Upper lobe of left lung (tissue), 4 donors: ENCODE measurements at regions not wholly inside any gene's neighbourhood (a gene's known extent, or its start where the extent isn't known, plus 50 kb on each side); places are given as distances from the start of the nearest gene placed in this dataset.

Experiments used
- CTCF ChIP-seq, 6 experiments: fragments of 450-650 bp in 4 of 6; fragments of 200-600 bp in 2 of 6; sonication (generic) in 2 of 6; IDR thresholded peaks; one replicate each; pipeline ENCODE4 v1.5.1; 2016 to 2019; ENCODE audit warnings: antibody characterized with exemption in 6 of 6
- POLR2A ChIP-seq, 4 donors: fragments of 450-650 bp; IDR thresholded peaks; one replicate each; pipeline ENCODE4 v1.5.1; 2016 to 2017; ENCODE audit warnings: antibody characterized with exemption in 4 of 4, mild to moderate bottlenecking in 2 of 4

GRCh38 chr10:83572036-83572435 lies 567.3 kb upstream of the GHITM start:
- no peak for TF ChIP-seq CTCF (IDR thresholded peaks at IDR 0.05)
- TF ChIP-seq POLR2A (IDR thresholded peaks at IDR 0.05): no peak
